ENCODE measurements at regions not wholly inside any gene's neighbourhood (a gene's known extent, or its start where the extent isn't known, plus 50 kb on each side); places are given as distances from the start of the nearest gene placed in this dataset.

- TF ChIP-seq ARNTL (CRISPR knock-in tag; IDR thresholded peaks at IDR 0.05; ENCODE audit: borderline replicate concordance, low read depth), result no peak
- no peak for TF ChIP-seq ZNF565 (CRISPR knock-in tag; conservative IDR thresholded peaks at IDR 0.05; ENCODE audit: low read depth)
- no peak for TF ChIP-seq CSDC2 (CRISPR knock-in tag; IDR thresholded peaks at IDR 0.05)
- TF ChIP-seq PATZ1 (CRISPR knock-in tag; IDR thresholded peaks at IDR 0.05; ENCODE audit: borderline replicate concordance), result no peak
- no peak for TF ChIP-seq ESRRG (CRISPR knock-in tag; IDR thresholded peaks at IDR 0.05)
- no peak for TF ChIP-seq ZNF70 (CRISPR knock-in tag; IDR thresholded peaks at IDR 0.05)
- no peak for TF ChIP-seq RARB (CRISPR knock-in tag; IDR thresholded peaks at IDR 0.05)
- TF ChIP-seq SNAI2 (CRISPR knock-in tag; IDR thresholded peaks at IDR 0.05), result 0 out of 2 replicates have a peak, but pooled peaks have one; percentile 50
- TF ChIP-seq ZC3H10 (CRISPR knock-in tag; IDR thresholded peaks at IDR 0.05), result no peak
- 0 out of 2 replicates have a peak, but pooled peaks have one; percentile 19 for TF ChIP-seq ZFP30 (CRISPR knock-in tag; IDR thresholded peaks at IDR 0.05)
Measured at GRCh38 chr5:69030358-69031062, 63.3 kb upstream of the SLC30A5 start.

Measured in SK-N-SH treated with all-trans-retinoic acid at 6 μM for 48 hours (cell line).